ENCODE measurements at regions not wholly inside any gene's neighbourhood (a gene's known extent, or its start where the extent isn't known, plus 50 kb on each side); places are given as distances from the start of the nearest gene placed in this dataset.

GRCh38 chr6:170483413-170483812 lies 69.7 kb downstream of the PSMB1 start:
- Histone ChIP-seq H2BK120ac (ENCODE audit: low read depth, low read length) (no peak overlapping the region), H3K4me2 (ENCODE audit: low read length) (no peak overlapping the region)
- no CpG with 5 or more reads among the region's 2 CpGs for WGBS (ENCODE audit: extremely low coverage, insufficient coverage, low lambda C conversion rate)

GRCh38 chr6:170480050-170480692 lies 72.9 kb downstream of the PSMB1 start:
- Histone ChIP-seq H3K27ac (ENCODE audit: low read depth, low read length) (no peak overlapping the region), H3K36me3 (ENCODE audit: control insufficient read depth, insufficient read depth, low read length) (no peaks in the 10 kb centered on the region), H3K4me2 (ENCODE audit: low read length) (no peak overlapping the region), H3K56ac (ENCODE audit: low read length) (no peak overlapping the region), H2BK15ac (replicated peaks; ENCODE audit: low read depth) (no peak overlapping the region), H3K79me2 (ENCODE audit: control insufficient read depth, insufficient read depth, low read length) (no peaks in the 10 kb centered on the region), H3K18ac (ENCODE audit: low read length) (no peak overlapping the region), H2BK120ac (ENCODE audit: low read depth, low read length) (no peak overlapping the region), H4K8ac (ENCODE audit: low read depth, low read length) (no peak overlapping the region), H2AK5ac (ENCODE audit: low read length) (no peak overlapping the region), H3K4me1 (ENCODE audit: control insufficient read depth, low read depth, low read length) (no peaks in the 10 kb centered on the region), H3K4ac (ENCODE audit: low read depth, low read length) (no peak overlapping the region), H3K79me1 (ENCODE audit: low read length) (no peaks in the 10 kb centered on the region), H3K4me3 (ENCODE audit: low read length) (no peak overlapping the region), H2BK5ac (ENCODE audit: low read length) (no peak overlapping the region), H3K9ac (ENCODE audit: low read length) (no peak overlapping the region), H3K23ac (ENCODE audit: low read length) (no peak overlapping the region), H3K27me3 (ENCODE audit: insufficient read depth, low read length, poor library complexity) (no peaks in the 10 kb centered on the region), H4K5ac (ENCODE audit: low read length) (no peak overlapping the region)
- WGBS (ENCODE audit: extremely low coverage, insufficient coverage, low lambda C conversion rate): no CpG with 5 or more reads among the region's 6 CpGs
- DNase-seq: peak; percentile 59

More at GRCh38 chr6:170483413-170483812, 69.7 kb downstream of the PSMB1 start:
- H3K27me3 ChIP-seq (ENCODE audit: insufficient read depth, low read length, poor library complexity): no peaks in the 10 kb centered on the region
- no peak overlapping the region for H2AK5ac ChIP-seq (ENCODE audit: low read length)
- no peak overlapping the region for H3K27ac ChIP-seq (ENCODE audit: low read depth, low read length)
- H2BK5ac ChIP-seq (ENCODE audit: low read length): no peak overlapping the region
- no peaks in the 10 kb centered on the region for H3K79me1 ChIP-seq (ENCODE audit: low read length)
- H2BK15ac ChIP-seq (replicated peaks; ENCODE audit: low read depth): no peak overlapping the region
- H3K23ac ChIP-seq (ENCODE audit: low read length): no peak overlapping the region
- H3K79me2 ChIP-seq (ENCODE audit: control insufficient read depth, insufficient read depth, low read length): no peaks in the 10 kb centered on the region
- no peaks in the 10 kb centered on the region for H3K36me3 ChIP-seq (ENCODE audit: control insufficient read depth, insufficient read depth, low read length)
- no peak overlapping the region for H3K4me3 ChIP-seq (ENCODE audit: low read length)
- H3K18ac ChIP-seq (ENCODE audit: low read length): no peak overlapping the region
- DNase-seq: no peak
- no peak overlapping the region for H3K4ac ChIP-seq (ENCODE audit: low read depth, low read length)
- H4K5ac ChIP-seq (ENCODE audit: low read length): no peak overlapping the region
- H3K9ac ChIP-seq (ENCODE audit: low read length): no peak overlapping the region
- H4K8ac ChIP-seq (ENCODE audit: low read depth, low read length): no peak overlapping the region
- no peaks in the 10 kb centered on the region for H3K4me1 ChIP-seq (ENCODE audit: control insufficient read depth, low read depth, low read length)
- no peak overlapping the region for H3K56ac ChIP-seq (ENCODE audit: low read length)

GRCh38 chr6:170476360-170476759 lies 76.7 kb downstream of the PSMB1 start:
- no peak overlapping the region for H2BK5ac ChIP-seq (ENCODE audit: low read length)
- H4K8ac ChIP-seq (ENCODE audit: low read depth, low read length): no peak overlapping the region
- no peak overlapping the region for H3K18ac ChIP-seq (ENCODE audit: low read length)
- no peaks in the 10 kb centered on the region for H3K79me2 ChIP-seq (ENCODE audit: control insufficient read depth, insufficient read depth, low read length)
- H3K36me3 ChIP-seq (ENCODE audit: control insufficient read depth, insufficient read depth, low read length): no peaks in the 10 kb centered on the region
- H2BK15ac ChIP-seq (replicated peaks; ENCODE audit: low read depth): no peak overlapping the region
- no peaks in the 10 kb centered on the region for H3K4me1 ChIP-seq (ENCODE audit: control insufficient read depth, low read depth, low read length)
- no peak overlapping the region for H3K27ac ChIP-seq (ENCODE audit: low read depth, low read length)
- no peak overlapping the region for H4K5ac ChIP-seq (ENCODE audit: low read length)
- no peaks in the 10 kb centered on the region for H3K27me3 ChIP-seq (ENCODE audit: insufficient read depth, low read length, poor library complexity)
- no peak overlapping the region for H3K4me2 ChIP-seq (ENCODE audit: low read length)
- no peak overlapping the region for H2AK5ac ChIP-seq (ENCODE audit: low read length)
- no peak overlapping the region for H3K23ac ChIP-seq (ENCODE audit: low read length)
- H3K4me3 ChIP-seq (ENCODE audit: low read length): no peak overlapping the region
- H3K79me1 ChIP-seq (ENCODE audit: low read length): no peaks in the 10 kb centered on the region
- H3K56ac ChIP-seq (ENCODE audit: low read length): no peak overlapping the region
- DNase-seq: no peak
- no peak overlapping the region for H3K9ac ChIP-seq (ENCODE audit: low read length)
- H3K4ac ChIP-seq (ENCODE audit: low read depth, low read length): no peak overlapping the region
- no CpG with 5 or more reads among the region's 6 CpGs for WGBS (ENCODE audit: extremely low coverage, insufficient coverage, low lambda C conversion rate)
- H2BK120ac ChIP-seq (ENCODE audit: low read depth, low read length): no peak overlapping the region

GRCh38 chr6:170475118-170475517 lies 78.0 kb downstream of the PSMB1 start:
- Histone ChIP-seq H3K4me3 (ENCODE audit: low read length) (no peak overlapping the region), H3K79me1 (ENCODE audit: low read length) (no peaks in the 10 kb centered on the region), H2AK5ac (ENCODE audit: low read length) (no peak overlapping the region), H3K23ac (ENCODE audit: low read length) (no peak overlapping the region), H2BK5ac (ENCODE audit: low read length) (no peak overlapping the region), H3K27ac (ENCODE audit: low read depth, low read length) (no peak overlapping the region), H3K4ac (ENCODE audit: low read depth, low read length) (no peak overlapping the region), H3K27me3 (ENCODE audit: insufficient read depth, low read length, poor library complexity) (no peaks in the 10 kb centered on the region), H2BK120ac (ENCODE audit: low read depth, low read length) (no peak overlapping the region), H4K8ac (ENCODE audit: low read depth, low read length) (no peak overlapping the region), H3K4me1 (ENCODE audit: control insufficient read depth, low read depth, low read length) (no peaks in the 10 kb centered on the region), H3K79me2 (ENCODE audit: control insufficient read depth, insufficient read depth, low read length) (no peaks in the 10 kb centered on the region), H4K5ac (ENCODE audit: low read length) (no peak overlapping the region), H3K56ac (ENCODE audit: low read length) (no peak overlapping the region), H3K4me2 (ENCODE audit: low read length) (no peak overlapping the region), H3K9ac (ENCODE audit: low read length) (no peak overlapping the region), H3K18ac (ENCODE audit: low read length) (no peak overlapping the region), H3K36me3 (ENCODE audit: control insufficient read depth, insufficient read depth, low read length) (no peaks in the 10 kb centered on the region), H2BK15ac (replicated peaks; ENCODE audit: low read depth) (no peak overlapping the region)
- DNase-seq: no peak
- no CpG with 5 or more reads among the region's 3 CpGs for WGBS (ENCODE audit: extremely low coverage, insufficient coverage, low lambda C conversion rate)

GRCh38 chr6:170473801-170474200 lies 79.3 kb downstream of the PSMB1 start:
- no peak overlapping the region for H3K18ac ChIP-seq (ENCODE audit: low read length)
- no peak overlapping the region for H2AK5ac ChIP-seq (ENCODE audit: low read length)
- no peak overlapping the region for H2BK15ac ChIP-seq (replicated peaks; ENCODE audit: low read depth)
- no peak overlapping the region for H2BK5ac ChIP-seq (ENCODE audit: low read length)
- H3K4me1 ChIP-seq (ENCODE audit: control insufficient read depth, low read depth, low read length): no peaks in the 10 kb centered on the region
- no peak overlapping the region for H4K8ac ChIP-seq (ENCODE audit: low read depth, low read length)
- no CpG with 5 or more reads among the region's 7 CpGs for WGBS (ENCODE audit: extremely low coverage, insufficient coverage, low lambda C conversion rate)
- H3K56ac ChIP-seq (ENCODE audit: low read length): no peak overlapping the region
- no peaks in the 10 kb centered on the region for H3K79me2 ChIP-seq (ENCODE audit: control insufficient read depth, insufficient read depth, low read length)
- no peaks in the 10 kb centered on the region for H3K36me3 ChIP-seq (ENCODE audit: control insufficient read depth, insufficient read depth, low read length)
- no peaks in the 10 kb centered on the region for H3K79me1 ChIP-seq (ENCODE audit: low read length)
- H3K23ac ChIP-seq (ENCODE audit: low read length): no peak overlapping the region
- no peak overlapping the region for H3K4me2 ChIP-seq (ENCODE audit: low read length)
- no peak overlapping the region for H2BK120ac ChIP-seq (ENCODE audit: low read depth, low read length)
- H3K9ac ChIP-seq (ENCODE audit: low read length): no peak overlapping the region
- H3K4ac ChIP-seq (ENCODE audit: low read depth, low read length): no peak overlapping the region
- H3K4me3 ChIP-seq (ENCODE audit: low read length): no peak overlapping the region
- H3K27ac ChIP-seq (ENCODE audit: low read depth, low read length): no peak overlapping the region
- H3K27me3 ChIP-seq (ENCODE audit: insufficient read depth, low read length, poor library complexity): no peaks in the 10 kb centered on the region
- H4K5ac ChIP-seq (ENCODE audit: low read length): no peak overlapping the region
- no peak for DNase-seq

GRCh38 chr6:170473301-170473717 lies 79.8 kb downstream of the PSMB1 start:
- Histone ChIP-seq H3K4me3 (ENCODE audit: low read length) (no peak overlapping the region), H3K79me2 (ENCODE audit: control insufficient read depth, insufficient read depth, low read length) (no peaks in the 10 kb centered on the region), H2BK5ac (ENCODE audit: low read length) (no peak overlapping the region), H3K23ac (ENCODE audit: low read length) (no peak overlapping the region), H2AK5ac (ENCODE audit: low read length) (no peak overlapping the region), H2BK120ac (ENCODE audit: low read depth, low read length) (no peak overlapping the region), H3K4me2 (ENCODE audit: low read length) (no peak overlapping the region), H3K36me3 (ENCODE audit: control insufficient read depth, insufficient read depth, low read length) (no peaks in the 10 kb centered on the region), H2BK15ac (replicated peaks; ENCODE audit: low read depth) (no peak overlapping the region), H3K4ac (ENCODE audit: low read depth, low read length) (no peak overlapping the region), H3K18ac (ENCODE audit: low read length) (no peak overlapping the region), H3K4me1 (ENCODE audit: control insufficient read depth, low read depth, low read length) (no peaks in the 10 kb centered on the region), H3K56ac (ENCODE audit: low read length) (no peak overlapping the region), H3K27ac (ENCODE audit: low read depth, low read length) (no peak overlapping the region), H3K27me3 (ENCODE audit: insufficient read depth, low read length, poor library complexity) (no peaks in the 10 kb centered on the region), H4K5ac (ENCODE audit: low read length) (no peak overlapping the region), H3K9ac (ENCODE audit: low read length) (no peak overlapping the region), H4K8ac (ENCODE audit: low read depth, low read length) (no peak overlapping the region), H3K79me1 (ENCODE audit: low read length) (no peaks in the 10 kb centered on the region)
- no peak for DNase-seq
- WGBS (ENCODE audit: extremely low coverage, insufficient coverage, low lambda C conversion rate): no CpG with 5 or more reads among the region's 4 CpGs

All from mesendoderm (in vitro differentiated cells).